Uterus (tissue), 3 donors: ENCODE measurements at regions not wholly inside any gene's neighbourhood (a gene's known extent, or its start where the extent isn't known, plus 50 kb on each side); places are given as distances from the start of the nearest gene placed in this dataset.

Source experiments
- DNase-seq, 2 donors: peaks; one replicate each; pipeline ENCODE4 v3.0.0-alpha.2; 2019 to 2020
- H3K27ac ChIP-seq, 2 donors: fragments of 200-600 bp; sonication (generic); 1 replicate in 1 of 2; 2 replicates in 1 of 2; pipeline ENCODE4 v1.5.1; 2016 to 2018
- H3K27me3 ChIP-seq, 2 donors: fragments of 200-600 bp; sonication (generic); one replicate each; pipeline ENCODE4 v1.5.1; 2018 to 2019; ENCODE audit warnings: control low read depth in 1 of 2
- H3K36me3 ChIP-seq, 2 donors: fragments of 200-600 bp; sonication (generic); one replicate each; pipeline ENCODE4 v1.5.1; 2019; ENCODE audit warnings: control low read depth in 1 of 2
- H3K4me1 ChIP-seq, 2 donors: fragments of 200-600 bp; sonication (generic); one replicate each; pipeline ENCODE4 v1.5.1; 2018 to 2019; ENCODE audit warnings: control low read depth in 1 of 2
- H3K4me3 ChIP-seq, 2 donors: fragments of 200-600 bp; sonication (generic); 1 replicate in 1 of 2; 2 replicates in 1 of 2; pipeline ENCODE4 v1.5.1; 2018 to 2019; ENCODE audit warnings: mild to moderate bottlenecking in 1 of 2
- H3K9me3 ChIP-seq, 2 donors: fragments of 200-600 bp; sonication (generic); one replicate each; pipeline ENCODE4 v1.5.1; 2019; ENCODE audit warnings: control low read depth in 1 of 2
- CTCF ChIP-seq, 4 experiments: fragments of 200-600 bp in 2 of 4; fragments of 450-650 bp in 2 of 4; sonication (generic) in 2 of 4; IDR thresholded peaks; one replicate each; pipeline ENCODE4 v1.5.1; 2016 to 2019; ENCODE audit warnings: antibody characterized with exemption in 4 of 4, mild to moderate bottlenecking in 2 of 4, moderate library complexity in 1 of 4
- POLR2A ChIP-seq, 2 donors: fragments of 450-650 bp; IDR thresholded peaks; one replicate each; pipeline ENCODE4 v1.6.1; 2016; ENCODE audit warnings: antibody characterized with exemption in 2 of 2, mild to moderate bottlenecking in 1 of 2, moderate library complexity in 1 of 2
- intact Hi-C: fragments of 100-400 bp; cut with DNase I; formaldehyde crosslinking; loops from one replicate; pipeline ENCODE4 v1.15.1; 2023; ENCODE audit warnings: low total_unique reads
- donor health status: DM: yes; HTN: yes; CAD: no.

DNA sequence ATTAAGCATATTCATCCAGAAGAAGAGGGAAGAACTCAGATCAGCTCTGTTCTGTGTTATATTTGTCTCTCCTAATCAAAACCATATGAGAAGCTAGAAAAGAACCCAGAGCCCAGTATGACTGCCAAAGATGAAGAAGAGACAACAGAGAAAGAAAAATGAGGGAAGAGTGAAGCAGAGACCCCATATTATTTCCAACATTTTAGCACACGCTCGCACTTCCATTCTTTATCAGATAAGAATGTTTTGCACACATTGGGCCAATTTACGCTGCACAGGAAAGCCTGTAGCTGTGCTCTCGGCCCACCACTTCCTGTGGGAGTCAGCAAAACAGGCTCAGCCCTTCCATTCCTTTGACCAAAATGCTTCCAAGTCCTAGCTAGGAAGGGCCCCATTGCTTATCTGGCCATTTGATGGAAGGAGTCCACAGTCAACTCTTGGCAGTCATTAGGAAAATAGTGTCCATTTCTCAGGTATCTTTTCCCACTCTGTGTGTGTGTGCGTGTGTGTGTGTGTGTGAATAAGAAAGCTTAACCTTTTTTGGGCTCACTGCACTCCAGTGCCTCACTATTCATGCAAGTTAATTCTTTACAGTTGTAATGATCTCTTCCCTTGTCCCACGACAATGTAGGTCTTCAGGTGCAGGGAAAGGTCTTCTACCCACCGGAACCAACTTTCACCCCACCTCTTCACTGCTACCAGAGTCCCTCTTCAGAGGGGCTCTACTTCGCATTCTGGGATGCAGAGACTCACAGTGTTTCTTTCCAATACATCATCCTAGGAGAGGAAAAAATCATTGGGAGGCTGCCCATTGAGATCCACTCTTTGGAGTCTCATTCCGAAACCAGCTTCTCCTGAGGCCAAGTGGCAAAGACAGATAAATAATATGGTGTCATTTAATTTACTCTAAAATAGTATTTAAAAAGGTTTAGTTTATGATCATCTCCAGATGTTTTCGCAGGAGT is 237.5 kb downstream of the COG6 start:
- peak; percentile 51 to 67 for DNase-seq
- intact Hi-C loops: no loop called here
- no peak overlapping the region for H3K4me3 ChIP-seq
- no peaks in the 10 kb centered on the region for H3K27me3 ChIP-seq
- no peaks in the 10 kb centered on the region for H3K36me3 ChIP-seq
- H3K9me3 ChIP-seq: no peaks in the 10 kb centered on the region
- TF ChIP-seq CTCF (IDR thresholded peaks at IDR 0.05) (no peak), POLR2A (IDR thresholded peaks at IDR 0.05) (no peak)
- H3K27ac ChIP-seq: peak overlapping the region; percentile 77
- peaks cover 3 to 5% of the 10 kb centered on the region in 2 donors for H3K4me1 ChIP-seq

DNA sequence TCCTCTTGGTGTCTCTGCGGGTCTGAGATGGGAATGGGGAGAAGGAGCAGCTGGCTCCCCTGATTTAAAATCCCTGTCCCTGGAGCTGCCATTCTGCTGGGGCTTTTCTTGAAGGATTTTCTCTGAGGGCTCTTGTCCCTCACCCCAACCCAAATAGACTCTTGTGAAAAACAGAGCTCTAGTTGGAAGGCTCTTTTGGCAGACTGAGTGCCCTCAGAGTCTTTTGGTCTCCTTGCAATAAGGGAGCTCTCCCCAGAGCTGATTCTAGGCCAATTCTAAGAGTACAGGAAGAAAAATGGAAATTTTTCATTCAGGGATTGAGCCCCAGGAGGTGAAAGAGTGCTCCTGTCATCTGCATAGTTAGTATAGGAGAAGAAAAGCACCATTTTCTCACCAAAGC is 238.3 kb downstream of the COG6 start:
- DNase-seq: no peak
- intact Hi-C loops: no loop called here
- H3K4me3 ChIP-seq: no peak overlapping the region

GRCh38 chr13:39894586-39894985 is 239.1 kb downstream of the COG6 start:
- no peak for DNase-seq
- intact Hi-C loops: no loop called here
- Histone ChIP-seq H3K4me3 (no peak overlapping the region), H3K27ac (peak overlapping the region; percentile 77), H3K9me3 (no peaks in the 10 kb centered on the region), H3K36me3 (no peaks in the 10 kb centered on the region), H3K4me1 (peaks cover 3 to 5% of the 10 kb centered on the region in 2 donors), H3K27me3 (no peaks in the 10 kb centered on the region)
- TF ChIP-seq POLR2A (IDR thresholded peaks at IDR 0.05) (no peak), CTCF (IDR thresholded peaks at IDR 0.05) (no peak)

More for the DNA sequence above, 238.3 kb downstream of the COG6 start:
- Histone ChIP-seq H3K27me3 (no peaks in the 10 kb centered on the region), H3K4me1 (peaks cover 3 to 5% of the 10 kb centered on the region in 2 donors), H3K27ac (peak overlapping the region; percentile 77), H3K36me3 (no peaks in the 10 kb centered on the region), H3K9me3 (no peaks in the 10 kb centered on the region)
- TF ChIP-seq POLR2A (IDR thresholded peaks at IDR 0.05): no peak
- no peak for TF ChIP-seq CTCF (IDR thresholded peaks at IDR 0.05)

DNA sequence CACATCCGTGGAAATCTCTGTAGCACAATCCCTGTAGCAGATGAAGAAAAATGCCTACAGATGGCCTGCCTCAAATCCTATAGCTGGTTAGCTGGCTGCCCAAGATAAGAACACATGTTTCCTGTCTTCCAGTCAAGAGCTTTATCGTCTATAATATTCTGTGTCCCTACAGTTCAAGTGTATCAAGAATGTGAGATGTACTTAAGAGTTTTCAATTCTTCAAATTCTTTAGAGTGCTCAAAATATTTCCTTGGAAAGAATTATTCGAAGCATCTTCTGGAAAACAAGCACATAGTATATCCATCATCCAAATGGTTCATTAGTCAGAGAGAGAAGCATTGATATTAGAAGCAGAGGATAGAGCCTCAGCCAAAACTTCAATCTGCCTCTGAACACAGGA is 239.8 kb downstream of the COG6 start:
- peaks cover 3 to 5% of the 10 kb centered on the region in 2 donors for H3K4me1 ChIP-seq
- no peak for DNase-seq
- no peaks in the 10 kb centered on the region for H3K36me3 ChIP-seq
- H3K27me3 ChIP-seq: no peaks in the 10 kb centered on the region
- peak overlapping the region; percentile 39 to 77 for H3K27ac ChIP-seq
- H3K4me3 ChIP-seq: no peak overlapping the region
- H3K9me3 ChIP-seq: no peaks in the 10 kb centered on the region
- no peak for TF ChIP-seq POLR2A (IDR thresholded peaks at IDR 0.05)
- TF ChIP-seq CTCF (IDR thresholded peaks at IDR 0.05): no peak
- intact Hi-C loops: no loop called here

GRCh38 chr13:39897636-39898035 is 242.2 kb downstream of the COG6 start:
- H3K9me3 ChIP-seq: no peaks in the 10 kb centered on the region
- peak overlapping the region; percentile 47 to 85 for H3K27ac ChIP-seq
- no peak for DNase-seq
- no peak overlapping the region for H3K4me3 ChIP-seq
- no peaks in the 10 kb centered on the region for H3K27me3 ChIP-seq
- H3K36me3 ChIP-seq: no peaks in the 10 kb centered on the region
- intact Hi-C loops: no loop called here
- peaks cover 2 to 3% of the 10 kb centered on the region in 2 donors for H3K4me1 ChIP-seq
- TF ChIP-seq POLR2A (IDR thresholded peaks at IDR 0.05) (no peak), CTCF (IDR thresholded peaks at IDR 0.05) (no peak)
